DOHH2 (cell line): ENCODE measurements at regions not wholly inside any gene's neighbourhood (a gene's known extent, or its start where the extent isn't known, plus 50 kb on each side); places are given as distances from the start of the nearest gene placed in this dataset.

Experiments
- CTCF ChIP-seq: fragments of 200-600 bp; sonication (generic); IDR thresholded peaks from one replicate; pipeline ENCODE4 v1.5.1; 2014; ENCODE audit warnings: antibody characterized with exemption, mild to moderate bottlenecking, low read depth, low read length; ENCODE audit not compliant: poor library complexity, severe bottlenecking
- EZH2phosphoT487 ChIP-seq: fragments of 200-600 bp; sonication (generic); IDR thresholded peaks from 2 replicates; pipeline ENCODE4 v1.6.1; 2017; ENCODE audit warnings: borderline replicate concordance, mild to moderate bottlenecking, antibody characterized with exemption, low read length, moderate library complexity, mixed read lengths

GRCh38 chr12:75815756-75816155 is 215.8 kb downstream of the PHLDA1 start:
- TF ChIP-seq CTCF (no peak), EZH2phosphoT487 (no peak)
